GM12892 (cell line): ENCODE measurements at regions not wholly inside any gene's neighbourhood (a gene's known extent, or its start where the extent isn't known, plus 50 kb on each side); places are given as distances from the start of the nearest gene placed in this dataset.

ENCODE experiments used
- POLR2A ChIP-seq: IDR thresholded peaks from 2 replicates; pipeline ENCODE4 v1.6.1; 2011; ENCODE audit warnings: low read depth, low read length, control low read depth
- POLR2AphosphoS5 ChIP-seq: IDR thresholded peaks from 2 replicates; pipeline ENCODE4 v1.6.1; 2011; ENCODE audit warnings: low read depth, low read length, control low read depth

DNA sequence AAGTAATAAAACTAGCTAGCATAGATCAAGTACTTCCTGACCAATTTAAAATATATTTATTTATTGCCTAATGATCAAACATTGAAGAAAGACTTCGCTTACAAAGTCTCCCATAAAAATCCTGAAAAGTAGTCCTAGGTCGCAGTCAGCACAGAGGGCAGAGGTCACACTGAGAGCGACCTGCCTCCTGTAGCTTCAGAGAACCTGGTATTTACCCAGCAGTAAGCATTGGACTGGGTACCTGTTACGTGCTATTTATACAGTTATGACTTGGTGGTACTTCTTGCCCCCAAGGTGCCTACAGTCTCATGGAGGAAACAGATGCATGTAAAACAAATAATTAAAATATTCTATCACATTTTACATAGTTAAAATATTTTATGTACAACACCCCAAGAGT is 274.1 kb upstream of the G2E3 start:
- TF ChIP-seq POLR2AphosphoS5, result no peak
- TF ChIP-seq POLR2A, result no peak
